Colonic mucosa (tissue), 4 donors: ENCODE measurements at regions not wholly inside any gene's neighbourhood (a gene's known extent, or its start where the extent isn't known, plus 50 kb on each side); places are given as distances from the start of the nearest gene placed in this dataset.

Experiments used
- DNase-seq: peaks from one replicate; pipeline ENCODE4 v3.0.0-alpha.2; 2020
- H3K27ac ChIP-seq: fragments of 200-600 bp; one replicate; pipeline ENCODE4 v1.8.0; 2021
- H3K27me3 ChIP-seq: fragments of 200-600 bp; one replicate; pipeline ENCODE4 v1.8.0; 2021
- H3K36me3 ChIP-seq: fragments of 200-600 bp; one replicate; pipeline ENCODE4 v1.8.0; 2021
- H3K4me1 ChIP-seq: fragments of 200-600 bp; one replicate; pipeline ENCODE4 v1.8.0; 2021; ENCODE audit warnings: mild to moderate bottlenecking
- H3K4me3 ChIP-seq: fragments of 200-600 bp; one replicate; pipeline ENCODE4 v1.8.0; 2021
- H3K9ac ChIP-seq, 2 donors: one replicate each; pipeline ENCODE4 v1.7.0; 2013; ENCODE audit warnings: control low read depth in 2 of 2, low read depth in 2 of 2, low read length in 2 of 2
- H3K9me3 ChIP-seq: fragments of 200-600 bp; one replicate; pipeline ENCODE4 v1.8.0; 2021
- CTCF ChIP-seq: fragments of 200-600 bp; IDR thresholded peaks from one replicate; pipeline ENCODE4 v1.8.0; 2022; ENCODE audit warnings: antibody characterized with exemption, mild to moderate bottlenecking
- intact Hi-C: fragments of 100-400 bp; cut with DNase I; formaldehyde crosslinking; loops from one replicate; pipeline ENCODE4 v1.14.1; 2022
- donor health status: healthy.
- donor health status: DM: no; HTN: no; CAD: no.
- donor health status: DM: no; HTN: no; CAD: no.

GRCh38 chr4:57865264-57865663 is 755.1 kb upstream of the IGFBP7 start:
- TF ChIP-seq CTCF: no peak

DNA sequence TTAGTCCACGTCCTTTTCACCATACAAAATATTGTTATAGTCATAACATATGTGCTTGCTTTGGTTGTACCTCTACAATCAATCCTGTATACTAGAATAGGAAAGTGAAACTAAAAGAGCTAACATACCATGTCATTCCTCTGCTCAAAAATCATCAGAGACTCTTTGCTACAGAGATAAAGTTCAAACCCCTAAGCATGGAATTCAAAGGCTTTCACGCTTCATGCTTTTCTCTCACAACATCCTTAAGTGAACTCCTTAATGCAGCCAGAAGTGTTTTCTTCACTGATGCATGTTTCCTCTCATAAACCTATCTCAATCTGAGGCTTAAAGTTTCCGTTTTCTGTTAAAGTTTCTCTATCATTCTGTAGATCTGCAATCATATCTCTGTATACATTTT is 744.6 kb upstream of the IGFBP7 start:
- Histone ChIP-seq H3K4me3 (no peak overlapping the region), H3K9me3 (no peaks in the 10 kb centered on the region), H3K4me1 (no peaks in the 10 kb centered on the region), H3K27ac (no peak overlapping the region), H3K36me3 (no peaks in the 10 kb centered on the region), H3K27me3 (no peaks in the 10 kb centered on the region), H3K9ac (no peak overlapping the region)
- no peak for DNase-seq
- intact Hi-C loops: no loop called here
- TF ChIP-seq CTCF: no peak

More at GRCh38 chr4:57865264-57865663, 755.1 kb upstream of the IGFBP7 start:
- Histone ChIP-seq H3K4me1 (no peaks in the 10 kb centered on the region), H3K36me3 (no peaks in the 10 kb centered on the region), H3K9ac (no peak overlapping the region), H3K27ac (no peak overlapping the region), H3K9me3 (no peaks in the 10 kb centered on the region), H3K4me3 (no peak overlapping the region), H3K27me3 (no peaks in the 10 kb centered on the region)
- DNase-seq: no peak
- intact Hi-C loops: no loop called here

- no peak for TF ChIP-seq CTCF
- Histone ChIP-seq H3K4me1 (no peaks in the 10 kb centered on the region), H3K27ac (no peak overlapping the region), H3K36me3 (no peaks in the 10 kb centered on the region), H3K9ac (no peak overlapping the region), H3K9me3 (no peaks in the 10 kb centered on the region), H3K27me3 (no peaks in the 10 kb centered on the region), H3K4me3 (no peak overlapping the region)
- intact Hi-C loops: no loop called here
- no peak for DNase-seq
Measured at GRCh38 chr4:57850141-57850540, 740.0 kb upstream of the IGFBP7 start.

GRCh38 chr4:57832083-57832482 is 721.9 kb upstream of the IGFBP7 start:
- Histone ChIP-seq H3K27ac (no peak overlapping the region), H3K4me3 (no peak overlapping the region), H3K36me3 (no peaks in the 10 kb centered on the region), H3K9me3 (no peaks in the 10 kb centered on the region), H3K9ac (no peak overlapping the region), H3K4me1 (no peaks in the 10 kb centered on the region), H3K27me3 (no peaks in the 10 kb centered on the region)
- intact Hi-C loops: no loop called here
- DNase-seq: no peak
- no peak for TF ChIP-seq CTCF

GRCh38 chr4:57789666-57790065 is 679.5 kb upstream of the IGFBP7 start:
- Histone ChIP-seq H3K27me3 (no peaks in the 10 kb centered on the region), H3K9ac (no peak overlapping the region), H3K27ac (no peak overlapping the region), H3K4me1 (no peaks in the 10 kb centered on the region), H3K4me3 (no peak overlapping the region), H3K36me3 (no peaks in the 10 kb centered on the region), H3K9me3 (no peaks in the 10 kb centered on the region)
- intact Hi-C loops: no loop called here
- DNase-seq: no peak
- TF ChIP-seq CTCF: no peak

- Histone ChIP-seq H3K27ac (no peak overlapping the region), H3K36me3 (no peaks in the 10 kb centered on the region), H3K9me3 (no peaks in the 10 kb centered on the region), H3K4me1 (no peaks in the 10 kb centered on the region), H3K9ac (no peak overlapping the region), H3K4me3 (no peak overlapping the region), H3K27me3 (no peaks in the 10 kb centered on the region)
- DNase-seq: no peak
- TF ChIP-seq CTCF: no peak
- intact Hi-C loops: no loop called here
Measured at GRCh38 chr4:57777876-57778275, 667.7 kb upstream of the IGFBP7 start.
